C4-2B (cell line): ENCODE measurements at regions not wholly inside any gene's neighbourhood (a gene's known extent, or its start where the extent isn't known, plus 50 kb on each side); places are given as distances from the start of the nearest gene placed in this dataset.
"Not testable (repeated sequence)": the region's sequence is repeated elsewhere in the genome, so short reads cannot be mapped to it uniquely, and the experiment has no call there.

Source experiments
- ZFX ChIP-seq: fragments of 450-650 bp; IDR thresholded peaks from 2 replicates; pipeline ENCODE4 v1.6.1; 2017
- TF ChIP-seq, protein P1 (sequence below): fragments of 450-650 bp; conservative IDR thresholded peaks from 2 replicates; pipeline ENCODE4 v1.5.1; 2017; ENCODE audit warnings: mild to moderate bottlenecking

DNA sequence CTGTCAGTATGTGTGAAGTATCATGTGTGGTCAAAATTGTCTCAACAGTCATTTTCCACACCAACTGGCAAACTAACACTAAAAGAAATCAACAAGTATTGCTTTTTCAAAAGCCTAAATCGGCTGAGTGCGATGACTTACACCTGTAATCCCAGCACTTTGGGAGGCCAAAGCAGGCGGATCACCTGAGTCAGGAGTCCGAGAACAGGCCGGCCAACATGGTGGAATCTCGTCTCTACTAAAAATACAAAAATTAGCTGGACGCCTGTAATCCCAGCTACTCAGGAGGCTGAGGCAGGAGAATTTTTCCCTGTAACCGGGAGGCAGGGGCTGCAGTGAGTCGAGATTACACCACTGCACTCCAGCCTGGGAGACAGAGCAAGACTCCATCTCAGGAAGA, 100.3 kb upstream of the METTL9 start:
- TF ChIP-seq, protein P1, sequence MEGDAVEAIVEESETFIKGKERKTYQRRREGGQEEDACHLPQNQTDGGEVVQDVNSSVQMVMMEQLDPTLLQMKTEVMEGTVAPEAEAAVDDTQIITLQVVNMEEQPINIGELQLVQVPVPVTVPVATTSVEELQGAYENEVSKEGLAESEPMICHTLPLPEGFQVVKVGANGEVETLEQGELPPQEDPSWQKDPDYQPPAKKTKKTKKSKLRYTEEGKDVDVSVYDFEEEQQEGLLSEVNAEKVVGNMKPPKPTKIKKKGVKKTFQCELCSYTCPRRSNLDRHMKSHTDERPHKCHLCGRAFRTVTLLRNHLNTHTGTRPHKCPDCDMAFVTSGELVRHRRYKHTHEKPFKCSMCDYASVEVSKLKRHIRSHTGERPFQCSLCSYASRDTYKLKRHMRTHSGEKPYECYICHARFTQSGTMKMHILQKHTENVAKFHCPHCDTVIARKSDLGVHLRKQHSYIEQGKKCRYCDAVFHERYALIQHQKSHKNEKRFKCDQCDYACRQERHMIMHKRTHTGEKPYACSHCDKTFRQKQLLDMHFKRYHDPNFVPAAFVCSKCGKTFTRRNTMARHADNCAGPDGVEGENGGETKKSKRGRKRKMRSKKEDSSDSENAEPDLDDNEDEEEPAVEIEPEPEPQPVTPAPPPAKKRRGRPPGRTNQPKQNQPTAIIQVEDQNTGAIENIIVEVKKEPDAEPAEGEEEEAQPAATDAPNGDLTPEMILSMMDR, result not testable (repeated sequence)
- TF ChIP-seq ZFX, result not testable (repeated sequence)
